Mucosa of descending colon (tissue), 3 donors: ENCODE measurements at regions not wholly inside any gene's neighbourhood (a gene's known extent, or its start where the extent isn't known, plus 50 kb on each side); places are given as distances from the start of the nearest gene placed in this dataset.

ENCODE experiments used
- ATAC-seq: fragments of 200-7000 bp; cut with Tn5 transposase; one replicate; pipeline ENCODE4 v1.9.1; 2020; ENCODE audit warnings: mild to moderate bottlenecking, moderate library complexity
- DNase-seq, 3 donors: peaks; one replicate each; pipeline ENCODE4 v3.0.0-alpha.2; 2020
- H3K36me3 ChIP-seq: fragments of 200-600 bp; one replicate; pipeline ENCODE4 v1.8.0; 2021; ENCODE audit warnings: low read depth, mild to moderate bottlenecking
- H3K4me1 ChIP-seq: fragments of 200-600 bp; one replicate; pipeline ENCODE4 v1.8.0; 2021; ENCODE audit warnings: low read depth, mild to moderate bottlenecking
- H3K4me3 ChIP-seq: fragments of 200-600 bp; one replicate; pipeline ENCODE4 v1.8.0; 2021; ENCODE audit warnings: mild to moderate bottlenecking
- H3K9me3 ChIP-seq: fragments of 200-600 bp; one replicate; pipeline ENCODE4 v1.8.0; 2021; ENCODE audit warnings: mild to moderate bottlenecking
- intact Hi-C, 2 donors: fragments of 100-400 bp; cut with DNase I in 1 of 2; cut with micrococcal nuclease in 1 of 2; formaldehyde crosslinking; loops; one replicate each; pipeline versions ENCODE4 v1.11.0 to v1.11.1; 2022; cut with DNase I, micrococcal nuclease
- TF ChIP-seq, protein P1 (sequence below): fragments of 200-600 bp; IDR thresholded peaks from one replicate; pipeline ENCODE4 v1.8.0; 2022; ENCODE audit warnings: antibody characterized with exemption, mild to moderate bottlenecking
- donor health status: DM: no; HTN: no; CAD: no; lungs with moderate emphysema.
- donor health status: DM: no; HTN: no; CAD: no.
- donor health status: DM: no; HTN: yes; CAD: no.

DNA sequence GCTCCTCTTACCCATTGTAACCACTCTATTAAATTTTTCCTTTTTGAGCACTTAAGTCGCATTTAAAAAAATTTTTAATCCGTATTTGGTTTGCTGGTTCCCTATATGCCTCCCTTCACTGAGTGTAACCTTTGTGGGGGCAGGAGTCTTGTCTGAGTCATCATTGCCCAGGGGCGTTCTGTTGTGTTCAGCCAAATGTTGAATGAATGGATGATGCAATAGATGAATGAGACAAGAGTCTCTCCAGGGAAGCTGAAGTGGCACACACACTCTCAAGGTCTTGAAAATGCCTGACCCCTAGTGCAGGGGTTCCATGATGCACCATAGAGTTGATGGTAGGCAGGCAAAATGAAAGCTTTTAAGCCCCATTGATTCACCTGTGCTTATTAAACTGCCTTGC, 123.0 kb upstream of the RBFOX1 start:
- intact Hi-C loops = no loop called here
- Histone ChIP-seq H3K4me3 (no peak overlapping the region), H3K9me3 (no peaks in the 10 kb centered on the region), H3K4me1 (no peaks in the 10 kb centered on the region), H3K36me3 (no peaks in the 10 kb centered on the region)
- DNase-seq (no peak), ATAC-seq (no peak)
- TF ChIP-seq, protein P1, sequence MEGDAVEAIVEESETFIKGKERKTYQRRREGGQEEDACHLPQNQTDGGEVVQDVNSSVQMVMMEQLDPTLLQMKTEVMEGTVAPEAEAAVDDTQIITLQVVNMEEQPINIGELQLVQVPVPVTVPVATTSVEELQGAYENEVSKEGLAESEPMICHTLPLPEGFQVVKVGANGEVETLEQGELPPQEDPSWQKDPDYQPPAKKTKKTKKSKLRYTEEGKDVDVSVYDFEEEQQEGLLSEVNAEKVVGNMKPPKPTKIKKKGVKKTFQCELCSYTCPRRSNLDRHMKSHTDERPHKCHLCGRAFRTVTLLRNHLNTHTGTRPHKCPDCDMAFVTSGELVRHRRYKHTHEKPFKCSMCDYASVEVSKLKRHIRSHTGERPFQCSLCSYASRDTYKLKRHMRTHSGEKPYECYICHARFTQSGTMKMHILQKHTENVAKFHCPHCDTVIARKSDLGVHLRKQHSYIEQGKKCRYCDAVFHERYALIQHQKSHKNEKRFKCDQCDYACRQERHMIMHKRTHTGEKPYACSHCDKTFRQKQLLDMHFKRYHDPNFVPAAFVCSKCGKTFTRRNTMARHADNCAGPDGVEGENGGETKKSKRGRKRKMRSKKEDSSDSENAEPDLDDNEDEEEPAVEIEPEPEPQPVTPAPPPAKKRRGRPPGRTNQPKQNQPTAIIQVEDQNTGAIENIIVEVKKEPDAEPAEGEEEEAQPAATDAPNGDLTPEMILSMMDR = no peak

DNA sequence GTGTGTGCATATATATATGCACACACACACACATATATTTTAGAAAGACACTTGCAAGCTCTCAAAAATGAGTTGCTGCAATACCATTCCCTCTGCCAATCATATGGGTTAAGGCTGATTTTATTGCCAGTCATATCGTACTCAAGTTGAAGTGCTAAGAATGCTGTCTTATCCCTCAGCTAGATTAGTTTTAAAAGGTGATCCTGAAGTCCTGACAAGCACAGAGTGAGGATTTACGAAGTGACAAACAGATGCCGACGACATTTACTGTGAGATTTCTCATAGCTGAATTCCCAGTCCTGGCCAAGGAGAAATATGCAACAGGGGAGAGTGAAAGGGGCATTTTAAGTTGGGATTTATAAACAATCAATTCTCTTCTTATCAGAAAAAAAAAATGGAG, 126.2 kb upstream of the RBFOX1 start:
- DNase-seq (no peak), ATAC-seq (no peak)
- H3K36me3 ChIP-seq = no peaks in the 10 kb centered on the region
- H3K4me1 ChIP-seq = no peaks in the 10 kb centered on the region
- H3K4me3 ChIP-seq = no peak overlapping the region
- H3K9me3 ChIP-seq = no peaks in the 10 kb centered on the region
- TF ChIP-seq, protein P1 = no peak
- intact Hi-C loops = no loop called here

DNA sequence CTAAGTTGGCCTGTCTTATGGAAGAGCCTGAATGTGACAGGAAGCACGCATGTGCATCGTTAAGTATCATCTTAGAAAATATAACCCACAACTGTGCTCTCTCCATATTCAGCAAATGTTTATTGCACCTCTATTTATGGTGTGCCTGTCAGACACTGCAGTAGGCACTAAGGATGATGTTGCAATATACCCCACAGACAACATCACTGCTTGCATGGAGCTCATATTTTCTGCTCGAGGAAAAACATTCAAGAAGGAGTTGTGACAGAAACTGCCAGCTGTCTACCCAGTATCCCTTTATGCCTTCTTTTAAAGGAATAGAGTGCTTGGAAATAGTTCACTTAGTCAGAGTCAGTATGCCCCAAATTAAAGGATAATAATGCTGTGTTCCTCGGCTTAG, 132.3 kb upstream of the RBFOX1 start:
- no peaks in the 10 kb centered on the region for H3K4me1 ChIP-seq
- intact Hi-C loops = no loop called here
- no peaks in the 10 kb centered on the region for H3K36me3 ChIP-seq
- H3K9me3 ChIP-seq = peaks cover 4% of the 10 kb centered on the region
- ATAC-seq (no peak), DNase-seq (no peak)
- TF ChIP-seq, protein P1 = no peak
- no peak overlapping the region for H3K4me3 ChIP-seq

DNA sequence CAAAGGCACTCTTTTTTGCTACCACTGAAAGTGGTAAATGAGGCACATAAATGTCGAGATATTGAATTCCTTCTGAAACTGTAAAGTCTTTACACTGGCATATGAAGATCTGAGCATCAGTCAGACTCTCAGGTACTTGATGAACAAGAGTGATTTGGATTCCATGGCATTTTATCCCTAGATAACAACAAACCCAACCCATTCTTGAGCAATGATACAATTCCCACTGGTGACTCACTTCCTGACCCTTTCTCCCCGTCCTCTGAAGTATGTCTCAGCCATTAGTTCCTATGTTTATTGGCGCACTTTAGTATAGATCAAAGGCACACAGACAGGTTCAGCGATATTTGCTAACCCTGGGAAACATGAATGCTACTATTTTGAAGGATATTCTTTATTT, 147.0 kb upstream of the RBFOX1 start:
- ATAC-seq (no peak), DNase-seq (no peak)
- Histone ChIP-seq H3K4me1 (no peaks in the 10 kb centered on the region), H3K4me3 (no peak overlapping the region), H3K36me3 (no peaks in the 10 kb centered on the region), H3K9me3 (no peaks in the 10 kb centered on the region)
- intact Hi-C loops = no loop called here
- TF ChIP-seq, protein P1 = no peak

DNA sequence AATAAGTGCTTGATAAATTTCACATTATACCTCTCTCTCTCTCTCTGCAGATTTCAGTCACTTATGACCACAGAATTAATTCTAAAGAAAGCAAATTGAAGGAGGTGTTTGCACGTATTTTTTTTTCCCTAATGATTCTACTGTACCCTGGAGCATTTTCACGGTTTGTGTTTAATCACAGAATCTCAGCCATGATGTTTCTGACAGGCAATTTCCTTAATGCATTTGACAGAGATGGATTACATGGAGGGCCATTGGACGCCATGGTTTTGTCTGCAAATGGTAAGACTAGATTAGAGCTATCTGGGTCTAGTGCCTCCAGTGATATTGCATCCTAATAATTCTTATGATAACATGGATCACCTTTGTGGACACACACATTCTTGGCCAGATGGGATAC, 147.5 kb upstream of the RBFOX1 start:
- no peak overlapping the region for H3K4me3 ChIP-seq
- TF ChIP-seq, protein P1 = no peak
- DNase-seq = no peak
- no peaks in the 10 kb centered on the region for H3K9me3 ChIP-seq
- H3K36me3 ChIP-seq = no peaks in the 10 kb centered on the region
- intact Hi-C loops = no loop called here
- no peaks in the 10 kb centered on the region for H3K4me1 ChIP-seq
- ATAC-seq = no peak

DNA sequence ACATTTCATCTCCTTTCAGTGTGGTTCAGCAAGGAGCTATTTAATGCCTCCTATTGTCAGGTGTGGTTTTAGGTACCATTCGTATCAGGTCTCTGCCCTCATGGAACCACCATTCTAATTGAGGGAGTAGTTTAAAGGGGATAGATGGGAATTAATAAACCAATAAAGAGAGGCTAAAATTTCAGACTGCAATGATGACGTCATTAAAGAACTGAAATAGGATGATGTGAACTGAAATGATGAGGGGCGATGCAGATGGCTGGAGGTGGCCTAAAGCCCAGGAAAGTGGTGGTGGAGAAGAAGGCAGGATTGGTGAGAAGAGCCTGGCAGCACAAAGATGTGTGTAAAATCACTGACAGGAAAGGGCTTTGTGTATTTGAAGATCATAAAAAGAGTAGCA, 148.9 kb upstream of the RBFOX1 start:
- TF ChIP-seq, protein P1 = no peak
- H3K4me3 ChIP-seq = no peak overlapping the region
- intact Hi-C loops = no loop called here

More for the DNA sequence above, 148.9 kb upstream of the RBFOX1 start:
- Histone ChIP-seq H3K4me1 (no peaks in the 10 kb centered on the region), H3K9me3 (no peaks in the 10 kb centered on the region), H3K36me3 (no peaks in the 10 kb centered on the region)
- no peak for ATAC-seq
- no peak for DNase-seq
